Effector memory CD8-positive, alpha-beta T cell (primary cell): ENCODE measurements at regions not wholly inside any gene's neighbourhood (a gene's known extent, or its start where the extent isn't known, plus 50 kb on each side); places are given as distances from the start of the nearest gene placed in this dataset.

Source experiments
- ATAC-seq: fragments of 150-1000 bp; cut with Tn5 transposase; replicated peaks from 2 replicates; pipeline ENCODE4 v1.10.0; 2021; ENCODE audit warnings: mild to moderate bottlenecking, moderate library complexity
- DNase-seq, 3 experiments: peaks; one replicate each; pipeline ENCODE4 v3.0.0; 2021
- H3K27ac Mint-ChIP-seq, 2 donors: one replicate each; pipeline ENCODE4 v1.8.0; 2022; ENCODE audit warnings: mild to moderate bottlenecking in 2 of 2, mixed read lengths in 2 of 2, moderate library complexity in 2 of 2
- H3K27me3 Mint-ChIP-seq, 2 donors: one replicate each; pipeline ENCODE4 v1.8.0; 2022; ENCODE audit warnings: mixed read lengths in 2 of 2
- H3K36me3 Mint-ChIP-seq: one replicate; pipeline ENCODE4 v1.8.0; 2022; ENCODE audit warnings: mild to moderate bottlenecking, moderate library complexity, mixed read lengths; ENCODE audit not compliant: insufficient read depth
- H3K4me1 Mint-ChIP-seq, 2 donors: one replicate each; pipeline ENCODE4 v1.8.0; 2022; ENCODE audit warnings: low read depth in 2 of 2, mixed read lengths in 2 of 2
- H3K4me3 Mint-ChIP-seq, 2 donors: one replicate each; pipeline ENCODE4 v1.8.0; 2022; ENCODE audit warnings: mild to moderate bottlenecking in 2 of 2, mixed read lengths in 2 of 2, moderate library complexity in 2 of 2
- H3K9me3 Mint-ChIP-seq, 2 donors: one replicate each; pipeline ENCODE4 v1.8.0; 2022; ENCODE audit warnings: mixed read lengths in 2 of 2

DNA sequence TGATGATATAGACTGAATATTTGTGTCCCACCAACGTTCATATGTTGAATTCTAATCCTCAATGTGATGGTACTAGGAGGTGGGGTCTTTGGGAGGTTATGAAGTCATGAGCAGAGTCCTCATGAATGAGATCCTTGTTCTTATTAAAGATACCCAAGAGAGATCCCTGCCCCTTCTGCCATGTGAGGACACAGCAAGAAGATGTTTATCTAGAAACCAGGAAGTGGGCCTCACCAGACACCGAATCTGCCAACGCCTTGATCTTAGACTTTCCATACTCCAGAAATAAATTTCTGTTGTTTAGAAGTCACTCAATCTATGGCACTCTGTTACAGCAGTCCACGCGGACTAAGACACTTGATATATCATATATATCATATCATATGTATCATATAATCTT lies 67.7 kb upstream of the GCM1 start:
- Mint-ChIP-seq H3K4me3 (no peak overlapping the region), H3K9me3 (no peaks in the 10 kb centered on the region), H3K4me1 (no peaks in the 10 kb centered on the region), H3K36me3 (no peaks in the 10 kb centered on the region), H3K27me3 (no peaks in the 10 kb centered on the region), H3K27ac (no peak overlapping the region)
- DNase-seq (no peak), ATAC-seq (no peak)

GRCh38 chr6:53214172-53214571 lies 65.5 kb upstream of the GCM1 start:
- H3K4me3 Mint-ChIP-seq = no peak overlapping the region
- H3K27ac Mint-ChIP-seq = no peak overlapping the region
- no peak for DNase-seq
- no peaks in the 10 kb centered on the region for H3K36me3 Mint-ChIP-seq
- H3K4me1 Mint-ChIP-seq = no peaks in the 10 kb centered on the region
- H3K9me3 Mint-ChIP-seq = no peaks in the 10 kb centered on the region
- H3K27me3 Mint-ChIP-seq = no peaks in the 10 kb centered on the region
- ATAC-seq = no peak

DNA sequence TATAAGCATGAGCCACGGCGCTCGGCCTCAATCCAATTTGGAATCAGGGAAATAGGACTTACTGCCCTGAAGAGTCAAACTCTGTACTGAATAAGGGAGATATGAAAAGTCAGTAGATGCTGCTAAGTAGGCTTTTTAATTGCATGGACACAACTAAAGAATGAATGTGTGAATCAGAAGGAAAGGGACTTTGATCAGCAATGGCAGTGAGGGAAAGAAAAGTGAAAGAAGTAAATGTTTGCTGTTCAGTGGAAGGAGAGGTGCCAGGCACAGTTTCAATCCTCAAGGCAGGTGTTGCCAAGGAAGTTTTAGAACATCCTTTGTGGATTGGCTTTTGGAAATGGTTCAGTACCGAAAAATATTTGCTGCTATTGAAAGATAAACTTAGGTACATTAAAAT lies 62.2 kb upstream of the GCM1 start:
- H3K27ac Mint-ChIP-seq = no peak overlapping the region
- H3K9me3 Mint-ChIP-seq = no peaks in the 10 kb centered on the region
- H3K4me1 Mint-ChIP-seq = no peaks in the 10 kb centered on the region

GRCh38 chr6:53209681-53210080 lies 61.0 kb upstream of the GCM1 start:
- no peak for ATAC-seq
- H3K36me3 Mint-ChIP-seq = no peaks in the 10 kb centered on the region

More for the DNA sequence above, 62.2 kb upstream of the GCM1 start:
- Mint-ChIP-seq H3K4me3 (no peak overlapping the region), H3K27me3 (no peaks in the 10 kb centered on the region), H3K36me3 (no peaks in the 10 kb centered on the region)
- ATAC-seq = no peak
- no peak for DNase-seq

GRCh38 chr6:53205778-53206177 lies 57.1 kb upstream of the GCM1 start:
- no peak overlapping the region for H3K4me3 Mint-ChIP-seq
- peak overlapping the region in 1 of 2 donors; percentile 14 for H3K27ac Mint-ChIP-seq
- no peaks in the 10 kb centered on the region for H3K27me3 Mint-ChIP-seq
- no peaks in the 10 kb centered on the region for H3K9me3 Mint-ChIP-seq
- DNase-seq (no peak), ATAC-seq (no peak)
- H3K4me1 Mint-ChIP-seq = no peaks in the 10 kb centered on the region
- H3K36me3 Mint-ChIP-seq = no peaks in the 10 kb centered on the region

More at GRCh38 chr6:53209681-53210080, 61.0 kb upstream of the GCM1 start:
- Mint-ChIP-seq H3K27ac (no peak overlapping the region), H3K9me3 (no peaks in the 10 kb centered on the region), H3K4me3 (no peak overlapping the region), H3K27me3 (no peaks in the 10 kb centered on the region), H3K4me1 (no peaks in the 10 kb centered on the region)
- no peak for DNase-seq

DNA sequence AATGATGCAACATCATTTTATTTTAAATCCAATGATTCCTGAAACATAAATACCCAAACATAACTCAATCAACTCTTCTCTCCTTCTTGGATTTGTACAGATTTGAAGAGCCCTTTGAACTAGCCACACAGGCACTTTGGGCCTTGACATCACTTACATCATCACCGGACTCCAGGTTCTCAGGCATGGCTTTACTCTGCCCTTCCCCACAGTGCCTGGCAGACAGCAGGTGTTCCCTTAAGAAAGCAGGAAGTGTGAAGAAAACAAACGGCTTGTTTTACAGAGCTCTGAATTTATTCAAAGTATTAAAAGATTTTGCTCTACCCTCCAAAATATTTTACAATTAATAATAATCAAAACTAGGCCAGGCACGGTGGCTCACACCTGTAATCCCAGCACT lies 54.8 kb upstream of the GCM1 start:
- Mint-ChIP-seq H3K4me3 (no peak overlapping the region), H3K27ac (no peak overlapping the region), H3K9me3 (no peaks in the 10 kb centered on the region)

DNA sequence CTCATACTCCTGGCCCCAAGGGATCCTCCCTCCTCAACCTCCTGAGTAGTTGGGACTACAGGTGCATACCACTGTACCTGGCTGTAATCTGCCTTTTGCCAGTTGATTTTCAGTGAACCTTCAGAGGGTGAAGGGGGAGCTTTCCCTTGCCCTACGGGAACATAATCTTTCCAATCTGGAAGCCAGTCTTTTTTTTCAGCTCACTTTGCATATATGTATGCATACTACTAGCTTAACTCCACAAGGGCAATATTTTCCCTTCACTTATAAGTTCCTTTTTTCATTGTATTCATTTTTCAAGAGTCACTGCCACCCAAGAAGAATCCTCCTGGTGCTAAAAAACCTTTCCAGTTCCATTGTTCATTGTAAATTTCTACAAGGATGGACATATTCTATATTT lies 53.4 kb upstream of the GCM1 start:
- Mint-ChIP-seq H3K36me3 (no peaks in the 10 kb centered on the region), H3K4me3 (no peak overlapping the region), H3K27me3 (no peaks in the 10 kb centered on the region), H3K9me3 (no peaks in the 10 kb centered on the region), H3K27ac (no peak overlapping the region), H3K4me1 (no peaks in the 10 kb centered on the region)
- no peak for ATAC-seq
- DNase-seq = no peak

More for the DNA sequence above, 54.8 kb upstream of the GCM1 start:
- no peaks in the 10 kb centered on the region for H3K27me3 Mint-ChIP-seq
- DNase-seq (no peak), ATAC-seq (no peak)
- H3K4me1 Mint-ChIP-seq = no peaks in the 10 kb centered on the region
- no peaks in the 10 kb centered on the region for H3K36me3 Mint-ChIP-seq

DNA sequence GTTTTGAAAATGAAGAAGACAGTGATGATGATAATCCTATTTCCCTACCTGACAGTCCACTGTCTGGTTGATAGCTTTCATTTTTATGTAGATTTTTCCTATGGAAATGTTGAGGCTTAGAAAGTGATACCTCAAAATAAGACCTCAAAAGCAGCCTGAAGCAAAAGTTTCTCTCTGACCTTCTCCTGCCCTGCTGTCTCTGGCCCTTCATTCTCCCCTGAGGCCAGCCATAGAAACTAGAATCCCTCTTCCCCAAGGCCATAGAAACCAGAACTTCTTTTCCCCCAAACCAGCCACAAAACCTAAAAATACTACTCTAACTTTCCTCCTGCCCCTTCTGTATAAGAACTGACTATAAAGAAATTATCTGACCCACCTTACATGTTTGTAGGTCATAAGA lies 52.6 kb upstream of the GCM1 start:
- ATAC-seq (no peak), DNase-seq (no peak)
- H3K4me1 Mint-ChIP-seq = no peaks in the 10 kb centered on the region
- H3K27me3 Mint-ChIP-seq = no peaks in the 10 kb centered on the region
- no peak overlapping the region for H3K4me3 Mint-ChIP-seq
- H3K9me3 Mint-ChIP-seq = no peaks in the 10 kb centered on the region
- H3K36me3 Mint-ChIP-seq = peaks cover 3% of the 10 kb centered on the region
- H3K27ac Mint-ChIP-seq = peak overlapping the region in 1 of 2 donors; percentile 2

- Mint-ChIP-seq H3K9me3 (no peaks in the 10 kb centered on the region), H3K4me1 (no peaks in the 10 kb centered on the region), H3K4me3 (no peak overlapping the region), H3K27me3 (no peaks in the 10 kb centered on the region), H3K27ac (no peak overlapping the region), H3K36me3 (peaks cover 3% of the 10 kb centered on the region)
- no peak for ATAC-seq
- DNase-seq = no peak
Measured at GRCh38 chr6:53199765-53200164, 51.1 kb upstream of the GCM1 start.

- H3K27me3 Mint-ChIP-seq = no peaks in the 10 kb centered on the region
- H3K4me3 Mint-ChIP-seq = no peak overlapping the region
- DNase-seq (no peak), ATAC-seq (no peak)
- no peak overlapping the region for H3K27ac Mint-ChIP-seq
- peaks cover 3% of the 10 kb centered on the region for H3K36me3 Mint-ChIP-seq
- no peaks in the 10 kb centered on the region for H3K9me3 Mint-ChIP-seq
- H3K4me1 Mint-ChIP-seq = no peaks in the 10 kb centered on the region
Measured at GRCh38 chr6:53199156-53199555, 50.5 kb upstream of the GCM1 start.
